SIG-M5 treated with dmso at 0.1 percent for 504 hours (cell line): ENCODE measurements at regions not wholly inside any gene's neighbourhood (a gene's known extent, or its start where the extent isn't known, plus 50 kb on each side); places are given as distances from the start of the nearest gene placed in this dataset.
"Not testable (repeated sequence)": the region's sequence is repeated elsewhere in the genome, so short reads cannot be mapped to it uniquely, and the experiment has no call there.

Source experiments
- DNase-seq: peaks from one replicate; lab custom pipeline; 2025; ENCODE audit not compliant: unreplicated experiment; lab: John Stamatoyannopoulos, UW

GRCh38 chr22:27596133-27596870 lies 205.3 kb downstream of the MN1 start:
- no peak for DNase-seq

- DNase-seq = no peak
These were observed 203.7 kb downstream of the MN1 start for GRCh38 chr22:27597703-27598444.

- no peak for DNase-seq
These were observed 202.8 kb downstream of the MN1 start for GRCh38 chr22:27598792-27599191.

- no peak for DNase-seq
These were observed 200.4 kb downstream of the MN1 start for GRCh38 chr22:27601195-27601594.

GRCh38 chr22:27602390-27602789 lies 199.2 kb downstream of the MN1 start:
- no peak for DNase-seq

- no peak for DNase-seq
These were observed 198.3 kb downstream of the MN1 start for GRCh38 chr22:27603111-27603799.

GRCh38 chr22:27603800-27604144 lies 197.8 kb downstream of the MN1 start:
- DNase-seq = no peak

GRCh38 chr22:27605390-27605789 lies 196.2 kb downstream of the MN1 start:
- no peak for DNase-seq

GRCh38 chr22:27607750-27608149 lies 193.8 kb downstream of the MN1 start:
- not testable (repeated sequence) for DNase-seq

GRCh38 chr22:27609451-27609888 lies 192.1 kb downstream of the MN1 start:
- no peak for DNase-seq

GRCh38 chr22:27610164-27610563 lies 191.4 kb downstream of the MN1 start:
- DNase-seq = not testable (repeated sequence)

- DNase-seq = no peak
These were observed 190.4 kb downstream of the MN1 start for GRCh38 chr22:27610863-27611786.

- no peak for DNase-seq
These were observed 189.4 kb downstream of the MN1 start for GRCh38 chr22:27612115-27612514.

GRCh38 chr22:27613099-27614005 lies 188.2 kb downstream of the MN1 start:
- no peak for DNase-seq

- DNase-seq = no peak
These were observed 187.4 kb downstream of the MN1 start for GRCh38 chr22:27614006-27614649.

- DNase-seq = no peak
These were observed 186.9 kb downstream of the MN1 start for GRCh38 chr22:27614650-27615007.

GRCh38 chr22:27615408-27615807 lies 186.1 kb downstream of the MN1 start:
- DNase-seq = no peak

GRCh38 chr22:27616033-27616432 lies 185.5 kb downstream of the MN1 start:
- DNase-seq = no peak

- no peak for DNase-seq
These were observed 184.2 kb downstream of the MN1 start for GRCh38 chr22:27617214-27617881.
